ENCODE measurements at regions not wholly inside any gene's neighbourhood (a gene's known extent, or its start where the extent isn't known, plus 50 kb on each side); places are given as distances from the start of the nearest gene placed in this dataset.

GRCh38 chr5:87674235-87674634 is 261.5 kb upstream of the CCNH start:
- Histone ChIP-seq H3K14ac (ENCODE audit: low read length) (no peak overlapping the region), H2BK5ac (ENCODE audit: low read depth, low read length, poor library complexity) (no peak overlapping the region), H3K9me3 (ENCODE audit: insufficient read depth, low read depth, low read length) (no peaks in the 10 kb centered on the region), H3K27ac (ENCODE audit: low read depth, low read length) (no peak overlapping the region), H2BK12ac (ENCODE audit: low read length) (no peak overlapping the region), H3K4me3 (ENCODE audit: low read depth, low read length) (no peak overlapping the region), H3K4me1 (ENCODE audit: control insufficient read depth in 1 of 2, insufficient read depth in 2 of 2, low read length in 2 of 2) (no peaks in the 10 kb centered on the region), H3K27me3 (ENCODE audit: insufficient read depth, low read length) (no peaks in the 10 kb centered on the region), H4K12ac (ENCODE audit: low read depth, low read length) (no peak overlapping the region), H3K36me3 (ENCODE audit: control insufficient read depth in 1 of 2, insufficient read depth in 2 of 2, low read length in 2 of 2) (no peaks in the 10 kb centered on the region), H2AK5ac (ENCODE audit: low read length) (no peak overlapping the region), H2BK120ac (ENCODE audit: insufficient read depth, low read length, poor library complexity) (no peak overlapping the region), H3K4ac (ENCODE audit: low read depth, low read length) (no peak overlapping the region), H2AFZ (ENCODE audit: insufficient read depth, low read length, poor library complexity) (no peak overlapping the region), H4K8ac (ENCODE audit: low read depth, low read length) (no peak overlapping the region), H3K4me2 (ENCODE audit: low read length) (no peak overlapping the region), H3K18ac (ENCODE audit: low read length) (no peak overlapping the region), H3K9ac (ENCODE audit: low read length) (no peak overlapping the region), H3K79me1 (ENCODE audit: low read length) (no peaks in the 10 kb centered on the region), H3K23ac (ENCODE audit: low read length) (no peak overlapping the region), H3K79me2 (ENCODE audit: control insufficient read depth, insufficient read depth, low read length, poor library complexity) (no peaks in the 10 kb centered on the region), H4K91ac (ENCODE audit: low read depth, low read length) (no peak overlapping the region)
- WGBS (ENCODE audit: extremely low coverage, insufficient coverage, insufficient read length), result no CpG with 5 or more reads among the region's 2 CpGs
- DNase-seq, result no peak

DNA sequence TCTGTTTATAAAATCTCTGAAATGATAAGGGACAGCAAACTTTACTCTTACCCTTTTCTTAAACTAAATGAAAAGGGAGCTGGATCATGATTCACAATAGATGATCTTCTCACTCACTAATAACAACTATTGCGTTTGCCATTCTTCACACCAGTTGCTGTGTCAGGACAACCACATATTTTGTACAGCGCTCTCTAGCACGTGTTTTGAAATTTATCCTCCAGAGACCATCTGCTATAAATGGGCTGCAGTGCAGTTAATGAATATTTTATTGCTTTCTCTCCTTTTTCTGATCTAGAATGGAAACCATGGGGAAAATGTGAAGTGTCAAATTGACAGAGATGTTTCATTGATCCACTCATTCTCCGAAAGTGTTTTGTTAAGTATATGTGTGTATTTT is 258.4 kb upstream of the CCNH start:
- no CpG with 5 or more reads among the region's 4 CpGs for WGBS (ENCODE audit: extremely low coverage, insufficient coverage, insufficient read length)
- Histone ChIP-seq H3K9me3 (ENCODE audit: insufficient read depth, low read depth, low read length) (no peaks in the 10 kb centered on the region), H4K8ac (ENCODE audit: low read depth, low read length) (no peak overlapping the region), H3K23ac (ENCODE audit: low read length) (no peak overlapping the region), H2AK5ac (ENCODE audit: low read length) (no peak overlapping the region), H3K9ac (ENCODE audit: low read length) (no peak overlapping the region), H2BK12ac (ENCODE audit: low read length) (no peak overlapping the region), H3K4me2 (ENCODE audit: low read length) (no peak overlapping the region), H4K12ac (ENCODE audit: low read depth, low read length) (no peak overlapping the region), H3K27ac (ENCODE audit: low read depth, low read length) (no peak overlapping the region), H3K79me1 (ENCODE audit: low read length) (no peaks in the 10 kb centered on the region), H3K18ac (ENCODE audit: low read length) (no peak overlapping the region), H3K79me2 (ENCODE audit: control insufficient read depth, insufficient read depth, low read length, poor library complexity) (no peaks in the 10 kb centered on the region), H3K14ac (ENCODE audit: low read length) (no peak overlapping the region), H3K4me3 (ENCODE audit: low read depth, low read length) (no peak overlapping the region), H3K27me3 (ENCODE audit: insufficient read depth, low read length) (no peaks in the 10 kb centered on the region), H4K91ac (ENCODE audit: low read depth, low read length) (no peak overlapping the region), H2BK5ac (ENCODE audit: low read depth, low read length, poor library complexity) (no peak overlapping the region), H3K36me3 (ENCODE audit: control insufficient read depth in 1 of 2, insufficient read depth in 2 of 2, low read length in 2 of 2) (no peaks in the 10 kb centered on the region), H3K4ac (ENCODE audit: low read depth, low read length) (no peak overlapping the region), H3K4me1 (ENCODE audit: control insufficient read depth in 1 of 2, insufficient read depth in 2 of 2, low read length in 2 of 2) (no peaks in the 10 kb centered on the region), H2BK120ac (ENCODE audit: insufficient read depth, low read length, poor library complexity) (no peak overlapping the region), H2AFZ (ENCODE audit: insufficient read depth, low read length, poor library complexity) (no peak overlapping the region)
- DNase-seq, result no peak

DNA sequence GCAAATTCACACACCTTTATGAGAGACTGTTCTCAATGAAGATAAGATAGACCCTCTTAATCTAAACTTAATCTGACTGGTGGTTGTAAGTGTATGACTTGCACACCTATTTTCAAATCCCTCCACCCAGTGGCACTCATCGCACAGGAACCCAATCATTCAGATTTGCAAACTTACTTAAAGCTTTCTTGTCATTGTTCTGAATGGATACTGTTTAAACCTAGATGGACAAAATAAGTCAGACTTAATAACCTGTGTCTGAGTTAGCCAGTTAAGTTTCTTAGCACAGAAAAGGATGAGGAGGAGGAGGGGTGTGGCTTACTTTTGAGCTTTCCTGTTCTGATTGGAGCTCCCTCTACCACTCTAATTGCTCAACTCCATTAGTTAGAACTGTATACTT is 252.4 kb upstream of the CCNH start:
- Histone ChIP-seq H2AFZ (ENCODE audit: insufficient read depth, low read length, poor library complexity) (no peak overlapping the region), H3K4ac (ENCODE audit: low read depth, low read length) (no peak overlapping the region), H3K14ac (ENCODE audit: low read length) (no peak overlapping the region)

GRCh38 chr5:87661784-87662566 is 249.2 kb upstream of the CCNH start:
- Histone ChIP-seq H3K79me2 (ENCODE audit: control insufficient read depth, insufficient read depth, low read length, poor library complexity) (no peaks in the 10 kb centered on the region), H4K8ac (ENCODE audit: low read depth, low read length) (no peak overlapping the region), H2AK5ac (ENCODE audit: low read length) (no peak overlapping the region), H3K4me2 (ENCODE audit: low read length) (no peak overlapping the region), H3K4me1 (ENCODE audit: control insufficient read depth in 1 of 2, insufficient read depth in 2 of 2, low read length in 2 of 2) (no peaks in the 10 kb centered on the region), H2BK120ac (ENCODE audit: insufficient read depth, low read length, poor library complexity) (no peak overlapping the region), H3K27me3 (ENCODE audit: insufficient read depth, low read length) (no peaks in the 10 kb centered on the region), H3K14ac (ENCODE audit: low read length) (no peak overlapping the region), H4K91ac (ENCODE audit: low read depth, low read length) (no peak overlapping the region), H2BK12ac (ENCODE audit: low read length) (no peak overlapping the region), H3K36me3 (ENCODE audit: control insufficient read depth in 1 of 2, insufficient read depth in 2 of 2, low read length in 2 of 2) (no peaks in the 10 kb centered on the region), H3K9me3 (ENCODE audit: insufficient read depth, low read depth, low read length) (no peaks in the 10 kb centered on the region), H2BK5ac (ENCODE audit: low read depth, low read length, poor library complexity) (no peak overlapping the region), H3K27ac (ENCODE audit: low read depth, low read length) (no peak overlapping the region), H4K12ac (ENCODE audit: low read depth, low read length) (no peak overlapping the region), H2AFZ (ENCODE audit: insufficient read depth, low read length, poor library complexity) (no peak overlapping the region), H3K4me3 (ENCODE audit: low read depth, low read length) (no peak overlapping the region), H3K23ac (ENCODE audit: low read length) (no peak overlapping the region), H3K9ac (ENCODE audit: low read length) (no peak overlapping the region), H3K18ac (ENCODE audit: low read length) (no peak overlapping the region), H3K79me1 (ENCODE audit: low read length) (no peaks in the 10 kb centered on the region), H3K4ac (ENCODE audit: low read depth, low read length) (no peak overlapping the region)
- WGBS (ENCODE audit: extremely low coverage, insufficient coverage, insufficient read length), result no CpG with 5 or more reads among the region's 2 CpGs
- DNase-seq, result no peak

More for the DNA sequence above, 252.4 kb upstream of the CCNH start:
- no peak for DNase-seq
- no peaks in the 10 kb centered on the region for H3K27me3 ChIP-seq (ENCODE audit: insufficient read depth, low read length)
- H4K8ac ChIP-seq (ENCODE audit: low read depth, low read length), result no peak overlapping the region
- no peaks in the 10 kb centered on the region for H3K9me3 ChIP-seq (ENCODE audit: insufficient read depth, low read depth, low read length)
- no peak overlapping the region for H3K4me3 ChIP-seq (ENCODE audit: low read depth, low read length)
- no peak overlapping the region for H2BK120ac ChIP-seq (ENCODE audit: insufficient read depth, low read length, poor library complexity)
- H3K23ac ChIP-seq (ENCODE audit: low read length), result no peak overlapping the region
- H3K27ac ChIP-seq (ENCODE audit: low read depth, low read length), result no peak overlapping the region
- no peaks in the 10 kb centered on the region for H3K79me2 ChIP-seq (ENCODE audit: control insufficient read depth, insufficient read depth, low read length, poor library complexity)
- no peak overlapping the region for H3K4me2 ChIP-seq (ENCODE audit: low read length)
- no peak overlapping the region for H4K12ac ChIP-seq (ENCODE audit: low read depth, low read length)
- H4K91ac ChIP-seq (ENCODE audit: low read depth, low read length), result no peak overlapping the region
- no peak overlapping the region for H2BK12ac ChIP-seq (ENCODE audit: low read length)
- H2BK5ac ChIP-seq (ENCODE audit: low read depth, low read length, poor library complexity), result no peak overlapping the region
- H2AK5ac ChIP-seq (ENCODE audit: low read length), result no peak overlapping the region
- no peaks in the 10 kb centered on the region for H3K36me3 ChIP-seq (ENCODE audit: control insufficient read depth in 1 of 2, insufficient read depth in 2 of 2, low read length in 2 of 2)
- no peak overlapping the region for H3K9ac ChIP-seq (ENCODE audit: low read length)
- no CpG with 5 or more reads among the region's 1 CpG for WGBS (ENCODE audit: extremely low coverage, insufficient coverage, insufficient read length)
- no peak overlapping the region for H3K18ac ChIP-seq (ENCODE audit: low read length)
- H3K4me1 ChIP-seq (ENCODE audit: control insufficient read depth in 1 of 2, insufficient read depth in 2 of 2, low read length in 2 of 2), result no peaks in the 10 kb centered on the region
- H3K79me1 ChIP-seq (ENCODE audit: low read length), result no peaks in the 10 kb centered on the region

Measured in trophoblast cell (in vitro differentiated cells and primary cell).